ENCODE measurements at regions not wholly inside any gene's neighbourhood (a gene's known extent, or its start where the extent isn't known, plus 50 kb on each side); places are given as distances from the start of the nearest gene placed in this dataset.

DNA sequence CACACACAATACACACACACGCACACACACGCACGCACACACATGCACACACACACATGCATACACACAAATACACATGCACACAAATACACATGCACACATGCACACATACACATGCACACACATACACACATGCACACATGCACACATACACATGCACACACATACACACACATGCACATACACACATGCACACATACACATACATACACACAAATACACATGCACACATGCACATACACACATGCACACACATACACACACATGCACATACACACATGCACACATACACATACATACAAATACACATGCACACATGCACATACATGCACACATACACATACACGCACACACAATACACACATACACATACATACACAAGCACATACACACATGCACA lies 175.4 kb upstream of the RREB1 start:
- TF ChIP-seq MYC (IDR thresholded peaks at IDR 0.05; ENCODE audit: low read depth, low read length) (no peak), EZH2 (IDR thresholded peaks at IDR 0.05; ENCODE audit: borderline replicate concordance, low read depth, low read length, severe bottlenecking) (no peak), POLR2AphosphoS5 (IDR thresholded peaks at IDR 0.05; ENCODE audit: insufficient read depth, low read depth, low read length) (no peak)
- TF ChIP-seq, protein P1, sequence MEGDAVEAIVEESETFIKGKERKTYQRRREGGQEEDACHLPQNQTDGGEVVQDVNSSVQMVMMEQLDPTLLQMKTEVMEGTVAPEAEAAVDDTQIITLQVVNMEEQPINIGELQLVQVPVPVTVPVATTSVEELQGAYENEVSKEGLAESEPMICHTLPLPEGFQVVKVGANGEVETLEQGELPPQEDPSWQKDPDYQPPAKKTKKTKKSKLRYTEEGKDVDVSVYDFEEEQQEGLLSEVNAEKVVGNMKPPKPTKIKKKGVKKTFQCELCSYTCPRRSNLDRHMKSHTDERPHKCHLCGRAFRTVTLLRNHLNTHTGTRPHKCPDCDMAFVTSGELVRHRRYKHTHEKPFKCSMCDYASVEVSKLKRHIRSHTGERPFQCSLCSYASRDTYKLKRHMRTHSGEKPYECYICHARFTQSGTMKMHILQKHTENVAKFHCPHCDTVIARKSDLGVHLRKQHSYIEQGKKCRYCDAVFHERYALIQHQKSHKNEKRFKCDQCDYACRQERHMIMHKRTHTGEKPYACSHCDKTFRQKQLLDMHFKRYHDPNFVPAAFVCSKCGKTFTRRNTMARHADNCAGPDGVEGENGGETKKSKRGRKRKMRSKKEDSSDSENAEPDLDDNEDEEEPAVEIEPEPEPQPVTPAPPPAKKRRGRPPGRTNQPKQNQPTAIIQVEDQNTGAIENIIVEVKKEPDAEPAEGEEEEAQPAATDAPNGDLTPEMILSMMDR (IDR thresholded peaks at IDR 0.05; ENCODE audit: extremely low read depth in 1 of 2, insufficient read depth in 1 of 2, low read depth in 1 of 2, low read length in 2 of 2), result no peak
